GM21576 (cell line): ENCODE measurements at regions not wholly inside any gene's neighbourhood (a gene's known extent, or its start where the extent isn't known, plus 50 kb on each side); places are given as distances from the start of the nearest gene placed in this dataset.

ENCODE experiments used
- ATAC-seq: cut with Tn5 transposase; IDR thresholded peaks from one replicate; pipeline ENCODE4 v1.9.1; 2021; ENCODE audit warnings: mild to moderate bottlenecking, moderate library complexity; ENCODE audit not compliant: unreplicated experiment

GRCh38 chr2:7574385-7574784 lies 657.2 kb downstream of the RNF144A start:
- no peak for ATAC-seq

DNA sequence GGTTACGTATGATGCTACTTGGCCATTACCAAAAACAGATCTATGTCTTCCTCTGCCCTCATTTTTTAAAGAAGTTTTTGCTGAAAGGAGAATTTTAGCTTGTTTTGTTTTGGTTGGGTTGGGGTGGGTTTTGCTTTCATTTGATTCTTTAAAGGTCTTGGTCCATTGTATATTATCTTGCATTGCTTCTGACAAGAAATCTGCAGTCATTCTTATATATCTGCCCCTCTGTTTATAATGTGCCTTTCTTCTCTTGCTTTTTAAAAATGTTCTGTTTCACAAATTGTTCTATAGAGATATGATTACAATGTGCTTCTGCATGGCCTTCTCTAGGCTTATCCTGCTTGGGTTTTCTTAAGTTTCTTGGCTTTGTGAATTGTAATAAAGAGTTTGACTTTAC lies 660.6 kb downstream of the RNF144A start:
- ATAC-seq = no peak

- ATAC-seq = no peak
Measured at GRCh38 chr2:7584017-7584416, 666.8 kb downstream of the RNF144A start.

DNA sequence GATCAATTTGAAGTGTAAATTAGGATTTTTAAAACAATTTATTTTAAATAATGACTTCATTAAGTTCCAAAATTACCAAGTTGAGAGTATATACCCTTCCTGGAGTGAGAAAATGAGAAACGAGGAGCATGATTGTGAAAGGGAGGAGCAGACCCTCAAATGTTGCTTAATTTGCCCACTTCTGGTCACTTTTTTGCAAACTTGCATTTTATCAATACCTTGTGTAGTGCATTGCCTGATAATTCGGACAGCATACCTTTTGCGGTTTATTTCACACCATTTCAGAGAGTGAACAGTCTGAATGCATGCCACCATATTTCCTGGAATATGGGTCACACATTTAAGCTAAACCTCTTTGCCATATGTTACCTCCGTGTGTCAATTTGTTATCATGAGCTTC lies 669.7 kb downstream of the RNF144A start:
- no peak for ATAC-seq

DNA sequence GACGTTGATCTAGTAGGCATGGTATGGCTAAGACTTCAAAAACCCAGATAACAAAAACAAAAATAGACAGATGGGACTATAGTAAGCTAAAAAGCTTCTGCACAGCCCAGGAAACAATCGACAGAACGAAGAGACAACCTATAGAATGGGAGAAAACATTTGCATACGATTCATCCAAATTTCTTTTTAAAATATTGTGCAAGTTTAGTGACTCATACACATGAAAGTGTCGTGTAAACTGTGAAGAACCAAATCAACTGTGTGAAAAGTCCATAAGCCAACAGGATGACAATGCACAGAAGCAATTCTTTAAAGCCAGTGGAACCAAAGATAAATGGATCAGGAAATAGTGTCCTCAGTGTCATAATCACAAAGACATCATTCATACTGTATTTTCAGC lies 671.1 kb downstream of the RNF144A start:
- no peak for ATAC-seq

GRCh38 chr2:7592618-7593140 lies 675.5 kb downstream of the RNF144A start:
- no peak for ATAC-seq

GRCh38 chr2:7593360-7593759 lies 676.1 kb downstream of the RNF144A start:
- no peak for ATAC-seq

GRCh38 chr2:7594211-7594610 lies 677.0 kb downstream of the RNF144A start:
- no peak for ATAC-seq

DNA sequence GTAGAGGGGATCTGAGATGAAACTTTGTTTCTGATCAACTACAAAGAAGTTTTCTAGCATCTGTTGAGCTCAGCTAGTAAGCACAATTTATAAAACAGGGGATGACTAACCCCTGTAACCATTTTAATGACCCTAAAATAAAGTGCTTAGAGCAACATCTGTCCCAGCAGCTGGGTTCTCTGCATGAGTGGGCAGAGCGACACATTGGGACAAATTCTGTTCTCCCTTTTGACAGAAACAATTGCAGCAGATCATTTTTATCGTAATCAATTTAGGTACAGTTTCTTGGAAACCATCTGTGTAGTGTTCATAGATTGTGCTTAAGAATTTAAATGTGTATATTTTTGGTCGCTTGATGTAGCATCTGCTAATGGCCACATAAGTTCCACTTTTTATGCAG lies 678.0 kb downstream of the RNF144A start:
- no peak for ATAC-seq

GRCh38 chr2:7598402-7598801 lies 681.2 kb downstream of the RNF144A start:
- ATAC-seq = no peak

- no peak for ATAC-seq
Measured at GRCh38 chr2:7599462-7600258, 682.4 kb downstream of the RNF144A start.

GRCh38 chr2:7601990-7602389 lies 684.8 kb downstream of the RNF144A start:
- ATAC-seq = no peak

DNA sequence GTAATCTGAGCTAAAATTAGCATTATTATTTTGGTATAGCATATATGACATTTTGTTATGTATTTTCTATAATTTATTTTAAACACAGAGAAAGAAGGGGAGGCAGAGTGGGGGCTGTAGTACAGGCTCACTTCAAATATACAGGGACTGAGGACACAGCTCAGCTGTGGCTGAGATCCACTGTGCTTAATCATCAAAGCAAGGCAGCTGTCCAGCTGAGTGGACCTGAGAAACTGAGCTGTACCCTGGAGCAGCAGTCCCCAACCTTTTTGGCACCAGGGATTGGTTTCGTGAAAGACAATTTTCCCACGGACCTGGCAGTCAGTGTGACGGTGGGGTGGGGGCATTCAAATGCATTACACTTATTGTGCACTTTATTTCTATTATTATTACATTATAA lies 687.2 kb downstream of the RNF144A start:
- ATAC-seq = no peak

DNA sequence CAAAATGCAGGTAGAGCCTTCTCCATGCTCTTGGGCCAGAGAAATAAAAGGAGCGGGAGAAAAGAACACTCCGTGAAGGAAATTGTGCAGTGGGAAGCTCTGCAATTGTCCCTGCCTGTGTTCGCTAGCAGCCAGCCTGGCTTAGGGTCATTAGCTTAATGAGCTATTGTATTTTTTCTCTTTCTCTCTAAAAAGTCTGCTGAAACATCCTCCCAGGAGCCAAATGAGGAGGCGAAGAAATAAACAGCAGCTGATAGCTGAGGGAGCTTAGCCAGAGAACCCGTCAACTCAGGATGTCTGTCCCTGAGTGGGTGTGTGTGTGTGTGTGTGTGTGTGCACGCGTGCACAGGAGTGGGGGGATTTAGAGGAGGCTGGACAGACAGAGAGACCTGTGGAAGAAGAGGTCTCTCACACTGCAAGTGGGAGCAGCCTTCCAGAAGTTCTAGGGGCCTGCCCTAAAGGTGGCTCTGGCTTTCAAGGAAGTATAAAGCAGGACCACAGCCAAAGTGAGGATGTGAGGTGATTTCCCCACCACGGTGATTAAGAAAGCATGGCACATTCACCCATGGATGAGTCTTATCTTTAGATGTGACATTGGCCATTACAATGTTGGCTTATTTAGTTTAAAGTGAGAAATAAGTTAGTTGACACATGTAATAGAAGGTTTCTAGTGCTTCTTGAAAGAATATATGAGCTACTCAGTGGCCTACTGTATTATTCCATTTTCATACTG lies 690.4 kb downstream of the RNF144A start:
- no peak for ATAC-seq

- no peak for ATAC-seq
Measured at GRCh38 chr2:7609556-7609955, 692.3 kb downstream of the RNF144A start.

DNA sequence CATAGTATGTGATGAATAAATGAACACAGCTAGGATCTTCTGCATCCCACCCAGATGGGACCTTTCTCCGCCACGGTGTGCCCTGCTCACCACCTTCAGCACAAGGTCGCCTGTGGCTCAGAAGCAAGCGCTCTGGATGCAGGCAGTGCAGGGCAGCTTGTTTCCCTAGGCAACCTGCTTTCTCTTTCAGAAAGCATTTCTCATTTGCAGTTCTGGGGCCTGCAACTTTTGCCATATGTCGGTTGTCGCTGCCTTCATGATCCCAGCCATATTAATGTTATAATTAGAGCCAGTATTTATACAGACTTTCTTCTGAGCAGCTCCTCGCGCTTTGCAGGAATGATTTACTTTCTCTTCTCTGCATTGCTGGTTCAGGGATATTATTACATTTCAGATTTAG lies 692.8 kb downstream of the RNF144A start:
- ATAC-seq = no peak

- no peak for ATAC-seq
Measured at GRCh38 chr2:7611750-7612149, 694.5 kb downstream of the RNF144A start.

- ATAC-seq = no peak
Measured at GRCh38 chr2:7612969-7613368, 695.8 kb downstream of the RNF144A start.

DNA sequence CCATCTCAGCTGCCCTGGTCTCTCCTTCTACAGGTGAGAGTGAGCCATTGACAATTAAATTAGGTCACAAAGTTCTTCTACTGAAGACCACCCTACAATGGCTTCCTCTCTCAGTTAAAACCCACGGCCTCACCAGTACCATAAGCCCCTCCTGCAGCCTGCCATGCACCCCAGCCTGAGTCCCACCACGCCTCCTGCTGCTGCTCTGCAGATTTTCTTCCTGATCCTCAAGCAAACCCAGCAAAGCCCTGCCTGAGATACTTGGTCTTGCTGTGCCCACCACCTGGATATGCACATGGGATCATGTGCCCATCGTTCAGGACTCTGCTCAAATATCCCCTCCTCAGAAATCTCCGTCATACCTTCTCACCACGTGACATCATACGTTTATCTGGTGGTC lies 696.6 kb downstream of the RNF144A start:
- no peak for ATAC-seq

DNA sequence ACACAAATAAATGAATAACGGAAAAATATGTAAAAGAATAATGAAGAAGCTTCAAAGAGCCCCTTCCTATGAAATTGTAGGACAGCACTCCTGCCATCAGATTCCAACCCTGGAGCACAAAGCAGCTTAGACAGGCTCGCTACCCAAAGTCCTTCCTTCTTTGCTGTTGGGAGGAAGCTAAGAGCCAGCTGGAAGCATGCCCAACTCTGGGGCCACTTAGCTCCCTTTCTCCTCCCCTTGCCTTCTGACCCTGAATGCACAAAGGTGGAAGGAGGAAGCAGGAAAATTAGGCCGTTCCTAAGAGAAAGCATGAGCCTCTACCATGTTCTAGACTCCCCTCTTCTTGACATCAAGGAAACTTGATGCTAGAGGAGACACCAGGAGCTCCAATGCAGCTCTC lies 700.8 kb downstream of the RNF144A start:
- no peak for ATAC-seq

GRCh38 chr2:7619203-7619970 lies 702.2 kb downstream of the RNF144A start:
- no peak for ATAC-seq
